ENCODE measurements at regions not wholly inside any gene's neighbourhood (a gene's known extent, or its start where the extent isn't known, plus 50 kb on each side); places are given as distances from the start of the nearest gene placed in this dataset.

DNA sequence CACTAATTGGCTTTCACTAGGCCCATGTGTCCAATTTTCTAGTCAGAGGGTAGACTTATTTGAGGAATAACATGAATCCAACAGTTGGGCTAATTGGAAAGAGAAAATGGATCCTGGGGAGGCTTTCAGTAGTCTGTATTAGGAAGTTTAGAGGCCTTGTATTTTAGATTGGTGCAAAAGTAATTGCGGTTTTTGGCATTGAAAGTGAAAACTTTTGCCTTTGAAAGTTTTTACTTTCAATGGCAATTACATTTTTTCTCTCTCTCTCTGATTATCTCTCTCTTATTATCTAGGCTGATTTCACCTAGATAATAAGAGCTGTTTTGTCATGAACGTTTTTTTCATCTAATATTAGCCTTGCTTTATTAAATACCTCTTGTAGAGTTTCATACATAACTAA lies 981.7 kb downstream of the REEP3 start:
- Histone ChIP-seq H3K4me1 (peaks cover 4% of the 10 kb centered on the region), H3K4me3 (no peak overlapping the region), H3K27me3 (no peaks in the 10 kb centered on the region), H3K79me2 (ENCODE audit: low read depth) (no peaks in the 10 kb centered on the region), H3K4me2 (no peak overlapping the region), H3K36me3 (no peaks in the 10 kb centered on the region), H3K9me3 (ENCODE audit: low read depth) (no peaks in the 10 kb centered on the region), H4K20me1 (ENCODE audit: low read depth) (no peaks in the 10 kb centered on the region), H3K27ac (no peak overlapping the region), H3F3A (ENCODE audit: low read depth) (no peaks in the 10 kb centered on the region), H2AFZ (replicated peaks) (no peak overlapping the region), H3K9ac (no peak overlapping the region)
- no peak for DNase-seq (ENCODE audit: low spot score)
- Mint-ChIP-seq H3K27me3 (ENCODE audit: insufficient read depth, low read depth) (no peaks in the 10 kb centered on the region), H3K9me3 (no peaks in the 10 kb centered on the region), H3K4me1 (peaks cover 5% of the 10 kb centered on the region), H3K4me3 (no peak overlapping the region), H3K36me3 (no peaks in the 10 kb centered on the region), H3K27ac (no peak overlapping the region)
- TF ChIP-seq, protein P1, sequence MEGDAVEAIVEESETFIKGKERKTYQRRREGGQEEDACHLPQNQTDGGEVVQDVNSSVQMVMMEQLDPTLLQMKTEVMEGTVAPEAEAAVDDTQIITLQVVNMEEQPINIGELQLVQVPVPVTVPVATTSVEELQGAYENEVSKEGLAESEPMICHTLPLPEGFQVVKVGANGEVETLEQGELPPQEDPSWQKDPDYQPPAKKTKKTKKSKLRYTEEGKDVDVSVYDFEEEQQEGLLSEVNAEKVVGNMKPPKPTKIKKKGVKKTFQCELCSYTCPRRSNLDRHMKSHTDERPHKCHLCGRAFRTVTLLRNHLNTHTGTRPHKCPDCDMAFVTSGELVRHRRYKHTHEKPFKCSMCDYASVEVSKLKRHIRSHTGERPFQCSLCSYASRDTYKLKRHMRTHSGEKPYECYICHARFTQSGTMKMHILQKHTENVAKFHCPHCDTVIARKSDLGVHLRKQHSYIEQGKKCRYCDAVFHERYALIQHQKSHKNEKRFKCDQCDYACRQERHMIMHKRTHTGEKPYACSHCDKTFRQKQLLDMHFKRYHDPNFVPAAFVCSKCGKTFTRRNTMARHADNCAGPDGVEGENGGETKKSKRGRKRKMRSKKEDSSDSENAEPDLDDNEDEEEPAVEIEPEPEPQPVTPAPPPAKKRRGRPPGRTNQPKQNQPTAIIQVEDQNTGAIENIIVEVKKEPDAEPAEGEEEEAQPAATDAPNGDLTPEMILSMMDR (IDR thresholded peaks at IDR 0.05): no peak
- TF ChIP-seq EZH2 (IDR thresholded peaks at IDR 0.05) (no peak), EZH2phosphoT487 (IDR thresholded peaks at IDR 0.05) (no peak)

DNA sequence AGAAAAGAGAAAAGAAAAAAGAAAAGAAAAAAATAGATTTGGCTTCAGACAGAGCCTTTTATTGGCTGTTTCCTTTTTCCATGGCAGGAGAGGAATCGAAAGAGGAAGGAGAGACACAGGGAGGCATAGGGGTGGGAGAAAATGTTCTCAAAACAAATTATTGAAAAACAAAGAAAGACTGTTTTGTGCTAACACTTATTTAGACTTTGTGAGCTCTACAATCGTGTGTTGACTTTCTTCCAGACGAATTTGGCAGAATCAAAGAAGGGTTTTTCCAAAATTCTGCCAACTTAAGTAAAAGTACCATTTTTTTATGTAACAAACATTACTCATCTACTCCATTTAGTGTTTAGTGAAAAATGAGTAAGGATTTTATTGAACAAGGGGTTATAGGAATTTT lies 982.2 kb downstream of the REEP3 start:
- Mint-ChIP-seq H3K27ac (no peak overlapping the region), H3K4me3 (no peak overlapping the region), H3K27me3 (ENCODE audit: insufficient read depth, low read depth) (no peaks in the 10 kb centered on the region), H3K9me3 (no peaks in the 10 kb centered on the region), H3K4me1 (peaks cover 5% of the 10 kb centered on the region), H3K36me3 (no peaks in the 10 kb centered on the region)
- Histone ChIP-seq H3F3A (ENCODE audit: low read depth) (no peaks in the 10 kb centered on the region), H2AFZ (replicated peaks) (no peak overlapping the region), H3K27me3 (no peaks in the 10 kb centered on the region), H3K4me3 (no peak overlapping the region), H3K4me2 (no peak overlapping the region), H3K79me2 (ENCODE audit: low read depth) (no peaks in the 10 kb centered on the region), H4K20me1 (ENCODE audit: low read depth) (no peaks in the 10 kb centered on the region), H3K36me3 (no peaks in the 10 kb centered on the region), H3K9me3 (ENCODE audit: low read depth) (no peaks in the 10 kb centered on the region), H3K4me1 (peaks cover 4% of the 10 kb centered on the region), H3K27ac (no peak overlapping the region), H3K9ac (no peak overlapping the region)
- DNase-seq (ENCODE audit: low spot score): no peak
- TF ChIP-seq EZH2phosphoT487 (IDR thresholded peaks at IDR 0.05) (no peak), EZH2 (IDR thresholded peaks at IDR 0.05) (no peak)
- TF ChIP-seq, protein P1 (IDR thresholded peaks at IDR 0.05): no peak

DNA sequence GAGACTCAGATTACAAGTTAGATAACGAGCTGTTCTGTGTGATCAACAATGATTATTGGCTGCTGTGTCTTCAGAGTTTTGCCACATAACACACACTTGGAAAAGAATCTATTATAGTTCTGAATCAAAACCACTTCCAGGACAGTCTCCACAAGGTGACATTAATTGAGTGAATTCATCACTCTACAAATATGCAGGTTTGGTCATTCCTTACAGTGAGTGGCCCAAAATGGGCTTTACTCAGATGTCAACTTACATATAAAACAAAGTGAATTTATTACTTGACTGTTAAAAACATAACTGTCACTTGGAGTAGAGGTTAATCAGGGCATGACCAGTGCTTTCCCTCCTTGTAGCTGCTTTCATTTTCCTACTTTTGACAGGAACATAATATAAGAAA lies 984.3 kb downstream of the REEP3 start:
- Histone ChIP-seq H2AFZ (replicated peaks) (no peak overlapping the region), H3K4me2 (no peak overlapping the region), H3K4me3 (no peak overlapping the region), H3K79me2 (ENCODE audit: low read depth) (no peaks in the 10 kb centered on the region), H3K36me3 (no peaks in the 10 kb centered on the region), H3K27ac (no peak overlapping the region), H4K20me1 (ENCODE audit: low read depth) (no peaks in the 10 kb centered on the region), H3F3A (ENCODE audit: low read depth) (no peaks in the 10 kb centered on the region), H3K9me3 (ENCODE audit: low read depth) (no peaks in the 10 kb centered on the region), H3K27me3 (no peaks in the 10 kb centered on the region), H3K9ac (no peak overlapping the region), H3K4me1 (peaks cover 4% of the 10 kb centered on the region)
- TF ChIP-seq, protein P1 (IDR thresholded peaks at IDR 0.05): no peak
- no peak for TF ChIP-seq EZH2 (IDR thresholded peaks at IDR 0.05)
- TF ChIP-seq EZH2phosphoT487 (IDR thresholded peaks at IDR 0.05): no peak
- no peak for DNase-seq (ENCODE audit: low spot score)
- no peaks in the 10 kb centered on the region for H3K27me3 Mint-ChIP-seq (ENCODE audit: insufficient read depth, low read depth)
- H3K4me3 Mint-ChIP-seq: no peak overlapping the region
- no peaks in the 10 kb centered on the region for H3K9me3 Mint-ChIP-seq
- H3K36me3 Mint-ChIP-seq: no peaks in the 10 kb centered on the region
- H3K4me1 Mint-ChIP-seq: peaks cover 5% of the 10 kb centered on the region
- H3K27ac Mint-ChIP-seq: no peak overlapping the region

Data from neural progenitor cell (in vitro differentiated cells).